ENCODE measurements at regions not wholly inside any gene's neighbourhood (a gene's known extent, or its start where the extent isn't known, plus 50 kb on each side); places are given as distances from the start of the nearest gene placed in this dataset.

DNA sequence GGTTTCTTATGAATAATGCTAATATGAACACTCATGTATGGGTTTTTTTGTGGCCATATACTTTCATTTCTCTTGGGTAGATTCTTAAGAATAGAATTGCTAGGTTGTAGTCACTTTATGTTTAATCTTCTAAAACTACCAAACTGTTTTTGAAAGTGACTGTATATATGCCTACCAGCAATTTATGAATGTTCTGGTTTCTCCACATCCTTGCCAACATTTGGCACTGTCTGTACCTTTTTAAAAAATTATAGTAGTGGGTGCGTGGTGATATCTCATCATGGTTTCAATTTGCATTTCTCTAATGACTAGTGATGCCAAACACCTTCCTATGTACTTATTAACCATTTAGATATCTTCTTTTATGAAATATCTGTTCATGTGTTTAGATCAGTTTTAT, 110.6 kb upstream of the RIOK3 start:
- Histone ChIP-seq H3K4me3 (no peak overlapping the region), H3K9me3 (no peaks in the 10 kb centered on the region), H3K36me3 (no peaks in the 10 kb centered on the region), H3K27me3 (no peaks in the 10 kb centered on the region), H3K27ac (no peak overlapping the region), H3K4me1 (no peaks in the 10 kb centered on the region)
- ATAC-seq (no peak), DNase-seq (no peak)
- TF ChIP-seq CTCF (IDR thresholded peaks at IDR 0.05): no peak
- intact Hi-C loops (cut with DNase I): no loop called here

DNA sequence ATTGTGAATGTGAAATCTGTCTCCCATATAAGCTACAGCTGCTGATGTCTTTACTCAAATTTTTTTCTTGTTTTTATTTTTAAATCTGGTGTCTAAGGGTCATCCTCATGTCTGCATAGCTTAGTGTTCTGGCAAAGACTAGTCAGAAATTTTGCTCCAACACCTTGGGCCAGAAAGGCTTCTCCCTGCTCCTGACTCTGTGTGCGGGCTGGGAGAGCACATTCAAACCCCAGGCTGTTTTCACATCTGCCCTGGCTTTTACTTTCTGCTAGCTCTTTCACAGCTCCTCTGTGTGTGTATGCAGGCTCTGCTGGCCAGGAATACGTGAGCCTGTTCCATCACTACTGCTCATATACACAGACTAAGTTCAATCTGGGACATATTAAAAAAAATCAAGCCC, 102.9 kb upstream of the RIOK3 start:
- no peaks in the 10 kb centered on the region for H3K9me3 ChIP-seq
- no peak overlapping the region for H3K4me3 ChIP-seq
- no peaks in the 10 kb centered on the region for H3K36me3 ChIP-seq
- H3K27me3 ChIP-seq: no peaks in the 10 kb centered on the region
- ATAC-seq (no peak), DNase-seq (no peak)
- H3K27ac ChIP-seq: no peak overlapping the region
- intact Hi-C loops (cut with DNase I): no loop called here
- TF ChIP-seq CTCF (IDR thresholded peaks at IDR 0.05): no peak
- H3K4me1 ChIP-seq: peaks cover 4% of the 10 kb centered on the region

DNA sequence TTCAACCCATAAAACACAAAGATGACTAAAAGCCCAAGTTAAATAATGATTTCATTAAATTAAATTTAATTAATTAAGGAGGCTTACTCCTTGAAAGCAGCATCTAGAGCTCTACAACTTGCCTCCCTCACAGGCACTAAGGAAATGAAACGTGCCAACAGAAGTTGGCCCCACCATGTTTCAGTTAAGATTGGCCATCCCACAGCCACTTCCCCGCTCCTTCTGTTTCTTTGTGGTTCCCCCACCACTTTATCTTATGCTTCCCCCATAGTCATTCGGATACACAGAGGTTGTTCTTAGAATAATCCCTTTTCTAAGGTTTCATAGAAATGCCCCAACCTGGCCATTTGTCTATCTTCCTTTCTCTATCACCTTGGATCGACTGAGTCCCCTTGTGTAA, 101.6 kb upstream of the RIOK3 start:
- ATAC-seq: no peak
- intact Hi-C loops (cut with DNase I): no loop called here
- Histone ChIP-seq H3K9me3 (no peaks in the 10 kb centered on the region), H3K27ac (no peak overlapping the region), H3K27me3 (no peaks in the 10 kb centered on the region), H3K4me3 (no peak overlapping the region), H3K4me1 (peaks cover 16% of the 10 kb centered on the region), H3K36me3 (no peaks in the 10 kb centered on the region)
- no peak for TF ChIP-seq CTCF (IDR thresholded peaks at IDR 0.05)
- no peak for DNase-seq

- no peak for DNase-seq
- H3K36me3 ChIP-seq: no peaks in the 10 kb centered on the region
- H3K4me3 ChIP-seq: no peak overlapping the region
- no peaks in the 10 kb centered on the region for H3K27me3 ChIP-seq
- H3K9me3 ChIP-seq: no peaks in the 10 kb centered on the region
- TF ChIP-seq CTCF (IDR thresholded peaks at IDR 0.05): no peak
- peaks cover 20% of the 10 kb centered on the region for H3K4me1 ChIP-seq
- intact Hi-C loops (cut with DNase I): no loop called here
- ATAC-seq: no peak
- H3K27ac ChIP-seq: no peak overlapping the region
Measured at GRCh38 chr18:23352042-23352441, 101.0 kb upstream of the RIOK3 start.

GRCh38 chr18:23353459-23353858, 99.6 kb upstream of the RIOK3 start:
- no peak for TF ChIP-seq CTCF (IDR thresholded peaks at IDR 0.05)
- Histone ChIP-seq H3K4me1 (peaks cover 35% of the 10 kb centered on the region), H3K9me3 (no peaks in the 10 kb centered on the region), H3K4me3 (no peak overlapping the region), H3K27me3 (no peaks in the 10 kb centered on the region), H3K36me3 (no peaks in the 10 kb centered on the region), H3K27ac (no peak overlapping the region)
- ATAC-seq: no peak
- DNase-seq: no peak
- intact Hi-C loops (cut with DNase I): no loop called here

GRCh38 chr18:23354625-23355024, 98.5 kb upstream of the RIOK3 start:
- peaks cover 38% of the 10 kb centered on the region for H3K4me1 ChIP-seq
- no peaks in the 10 kb centered on the region for H3K36me3 ChIP-seq
- intact Hi-C loops (cut with DNase I): no loop called here
- H3K27me3 ChIP-seq: no peaks in the 10 kb centered on the region
- H3K4me3 ChIP-seq: no peak overlapping the region
- H3K27ac ChIP-seq: no peak overlapping the region
- no peaks in the 10 kb centered on the region for H3K9me3 ChIP-seq
- no peak for TF ChIP-seq CTCF (IDR thresholded peaks at IDR 0.05)
- no peak for ATAC-seq
- DNase-seq: no peak

Data from upper lobe of right lung (tissue), 1 donor.